GM21737 (cell line): ENCODE measurements at regions not wholly inside any gene's neighbourhood (a gene's known extent, or its start where the extent isn't known, plus 50 kb on each side); places are given as distances from the start of the nearest gene placed in this dataset.

Experiments
- ATAC-seq: cut with Tn5 transposase; IDR thresholded peaks from one replicate; pipeline ENCODE4 v1.9.1; 2021; ENCODE audit warnings: mild to moderate bottlenecking, moderate library complexity; ENCODE audit not compliant: unreplicated experiment

DNA sequence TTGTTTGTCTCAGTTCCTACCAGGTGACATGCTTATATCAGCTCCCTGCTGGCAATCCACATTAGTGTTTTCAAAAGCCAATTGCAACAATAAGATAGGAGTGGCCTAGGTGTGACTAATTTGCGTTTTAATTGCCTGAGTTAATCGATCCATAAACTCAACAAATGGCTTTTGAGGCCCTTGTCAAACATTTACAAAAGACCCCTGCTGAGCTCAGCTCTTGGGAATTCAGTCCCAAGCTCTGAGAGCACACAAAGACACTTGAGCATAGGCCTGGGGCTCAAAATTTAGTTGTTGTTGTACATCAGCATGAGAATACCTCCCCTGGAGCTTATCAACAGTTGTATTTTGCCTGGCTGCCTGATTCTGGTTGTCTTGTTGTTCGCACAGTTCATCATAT lies 1134.4 kb upstream of the TSPY4 start:
- no peak for ATAC-seq

DNA sequence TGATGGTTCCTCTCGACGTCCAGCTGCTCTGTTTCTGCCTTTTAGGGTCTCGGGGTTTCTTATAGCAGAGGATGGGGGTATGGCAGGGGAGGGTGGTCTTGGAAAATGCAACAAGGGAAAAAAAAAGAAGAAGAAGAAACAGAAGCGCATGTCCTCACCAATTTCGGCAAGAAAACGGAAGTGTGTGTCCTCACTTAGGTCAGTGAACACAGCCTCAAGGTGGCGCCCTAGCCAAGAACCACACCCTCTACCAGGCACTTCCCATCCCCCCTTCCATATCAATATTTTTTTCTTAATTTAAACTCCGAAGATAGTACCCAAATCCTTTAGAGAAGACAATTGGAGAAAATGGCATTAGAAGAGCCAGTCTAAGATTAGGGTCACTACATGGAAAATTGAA lies 1096.1 kb upstream of the TSPY4 start:
- no peak for ATAC-seq

DNA sequence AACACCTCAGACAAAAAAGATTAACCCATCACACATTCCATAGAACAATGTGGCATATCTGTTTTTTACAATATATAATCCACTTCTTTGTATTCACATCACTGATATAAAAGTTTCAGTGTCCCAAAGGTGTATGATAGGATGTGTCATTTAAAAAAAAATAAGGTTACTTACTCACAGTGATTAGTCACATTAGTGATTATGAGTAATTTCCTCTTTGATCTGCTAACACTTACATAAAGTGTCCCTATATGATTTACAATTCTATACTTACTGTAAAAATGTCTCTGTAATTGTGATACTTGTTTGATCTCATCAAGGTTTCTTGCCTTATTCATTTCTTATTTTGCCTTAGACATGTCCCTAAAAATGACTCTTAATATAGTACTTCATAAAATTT lies 1063.5 kb upstream of the TSPY4 start:
- ATAC-seq: no peak

DNA sequence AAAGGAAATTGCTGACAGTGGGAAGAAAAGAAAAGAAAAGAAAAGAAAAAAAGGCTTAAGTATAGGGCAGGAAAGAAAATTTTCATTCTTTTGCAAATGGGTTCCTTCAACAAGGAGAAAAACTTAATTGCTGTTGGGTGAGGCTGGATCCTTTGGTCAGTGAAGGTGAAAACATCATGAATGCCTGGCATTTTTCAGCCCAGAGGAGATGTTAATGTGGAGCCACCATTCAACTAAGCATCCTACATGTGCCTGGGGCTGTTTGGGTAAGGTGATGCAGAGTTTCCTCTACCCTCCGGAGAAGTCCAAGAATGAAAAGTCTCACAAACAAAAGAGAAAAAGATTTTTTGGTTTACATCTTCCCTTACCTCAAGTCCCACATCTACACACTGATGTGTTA lies 1032.2 kb upstream of the TSPY4 start:
- no peak for ATAC-seq

DNA sequence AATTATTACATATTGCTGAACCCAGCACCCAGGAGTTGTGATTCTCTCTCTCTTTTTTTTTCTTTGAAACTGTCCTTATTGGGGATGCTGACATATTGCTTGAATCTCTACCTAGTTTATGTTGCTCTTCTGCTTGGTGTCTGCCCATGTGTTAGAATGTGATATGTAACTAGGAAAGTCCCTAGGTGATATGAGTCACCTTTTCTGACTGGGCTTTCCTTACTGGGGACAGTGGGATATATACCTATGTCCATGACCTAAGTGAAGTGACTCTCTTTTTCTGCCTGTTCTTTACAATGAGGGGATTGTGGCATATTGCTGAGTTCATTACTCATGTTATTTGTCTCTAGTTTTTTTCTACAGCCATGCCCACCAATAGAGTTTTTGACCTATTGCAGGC lies 1013.2 kb upstream of the TSPY4 start:
- ATAC-seq: no peak

DNA sequence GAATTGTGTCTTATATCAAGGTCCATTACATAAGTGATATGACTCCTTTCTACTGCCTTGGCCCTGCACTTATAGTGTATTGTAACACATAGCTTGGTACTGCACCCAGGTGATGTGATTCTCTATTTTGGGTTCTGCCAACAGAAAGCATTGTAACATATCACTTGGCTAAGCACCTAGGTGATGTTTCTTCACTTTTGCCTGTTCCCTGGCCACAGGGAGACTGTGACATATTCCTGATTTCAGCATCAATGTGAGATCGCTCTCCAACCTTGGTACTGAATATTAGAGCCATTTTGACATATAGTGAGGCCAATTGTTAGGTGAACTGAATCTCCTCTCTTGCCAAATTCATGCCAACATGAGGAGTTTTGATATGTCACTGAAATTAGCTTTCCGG lies 1010.3 kb upstream of the TSPY4 start:
- ATAC-seq: no peak

DNA sequence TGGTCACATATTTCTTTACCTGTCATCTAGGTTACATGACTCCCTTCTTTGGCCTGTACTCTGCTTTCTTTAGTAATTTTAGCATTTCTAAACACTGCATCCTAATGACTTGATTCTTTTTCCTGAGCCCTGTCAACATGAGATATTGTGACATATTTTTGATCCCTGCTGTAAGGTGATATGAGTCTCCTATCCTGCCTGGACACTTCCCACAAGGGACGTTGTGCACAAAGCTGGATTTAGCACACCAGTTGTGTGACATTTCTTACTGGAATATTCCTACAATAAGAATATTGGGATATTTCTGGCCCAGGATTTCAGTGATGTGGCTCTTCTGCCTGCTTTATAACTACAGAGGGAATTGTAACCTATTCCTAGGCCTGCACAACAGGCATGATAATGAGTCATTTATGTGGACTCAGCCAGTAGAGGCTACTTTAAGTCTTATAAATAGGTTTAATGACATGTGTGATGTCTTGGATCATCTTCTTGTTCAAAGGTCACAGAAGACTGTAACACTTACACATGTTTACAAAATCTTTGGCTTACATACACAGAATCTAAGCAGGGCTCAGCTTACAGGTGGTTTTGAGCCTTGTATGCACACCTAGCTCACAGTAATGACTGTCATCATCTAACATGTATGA lies 1009.4 kb upstream of the TSPY4 start:
- no peak for ATAC-seq

DNA sequence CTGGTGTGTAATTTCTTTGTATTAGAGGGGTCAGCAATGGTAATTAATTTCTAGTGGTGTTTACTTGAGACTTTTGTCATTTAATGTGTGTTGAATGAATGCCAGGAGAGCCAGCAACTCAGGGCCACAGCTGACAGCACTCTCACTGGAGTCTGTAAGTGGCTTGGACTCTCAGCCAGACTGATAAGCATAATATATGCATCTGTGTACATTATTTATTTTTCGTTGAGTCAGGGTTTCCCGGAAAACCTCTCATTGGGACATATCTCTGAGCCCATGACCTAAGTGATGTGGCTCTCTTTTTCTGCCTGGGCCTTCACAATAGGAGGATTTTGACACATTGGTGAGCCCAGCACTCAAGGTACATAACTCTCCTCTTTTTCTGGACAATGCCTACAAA lies 1007.8 kb upstream of the TSPY4 start:
- no peak for ATAC-seq

DNA sequence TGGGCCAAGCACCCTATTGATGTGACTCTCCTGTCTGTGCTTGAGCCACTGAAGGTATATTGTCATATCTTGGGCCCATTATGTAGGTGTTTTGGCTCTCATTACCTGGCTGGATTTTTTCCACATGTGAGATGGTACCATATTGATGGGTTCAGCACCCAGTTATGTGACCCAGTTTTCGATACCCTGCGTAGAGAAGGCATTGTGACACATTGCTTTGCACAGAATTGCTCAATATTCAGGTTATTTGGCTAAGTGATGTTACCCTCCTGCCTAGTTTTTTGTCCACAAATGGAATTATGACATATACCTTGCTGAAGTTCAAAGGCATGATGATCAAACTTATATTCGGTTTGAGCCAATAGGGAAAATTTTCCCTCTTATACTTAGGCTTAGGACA lies 1007.3 kb upstream of the TSPY4 start:
- ATAC-seq: no peak

DNA sequence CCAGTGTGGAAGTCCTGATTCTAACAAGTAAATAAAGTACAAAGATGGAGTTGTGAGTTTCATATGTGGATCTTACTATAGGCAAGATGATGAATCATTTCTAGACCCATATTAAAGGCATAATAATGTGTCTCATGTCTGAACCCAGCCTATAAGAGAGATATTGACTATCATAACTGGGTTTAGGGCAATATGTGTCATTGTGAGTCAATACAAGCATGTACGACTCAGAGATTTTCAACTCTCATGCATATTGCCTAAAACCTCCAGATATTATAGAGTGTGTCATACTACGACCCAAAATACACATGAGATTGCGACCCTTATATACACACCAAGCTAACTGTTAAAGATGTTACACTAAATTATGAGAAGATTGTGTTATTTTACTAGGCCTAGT lies 1003.9 kb upstream of the TSPY4 start:
- no peak for ATAC-seq

DNA sequence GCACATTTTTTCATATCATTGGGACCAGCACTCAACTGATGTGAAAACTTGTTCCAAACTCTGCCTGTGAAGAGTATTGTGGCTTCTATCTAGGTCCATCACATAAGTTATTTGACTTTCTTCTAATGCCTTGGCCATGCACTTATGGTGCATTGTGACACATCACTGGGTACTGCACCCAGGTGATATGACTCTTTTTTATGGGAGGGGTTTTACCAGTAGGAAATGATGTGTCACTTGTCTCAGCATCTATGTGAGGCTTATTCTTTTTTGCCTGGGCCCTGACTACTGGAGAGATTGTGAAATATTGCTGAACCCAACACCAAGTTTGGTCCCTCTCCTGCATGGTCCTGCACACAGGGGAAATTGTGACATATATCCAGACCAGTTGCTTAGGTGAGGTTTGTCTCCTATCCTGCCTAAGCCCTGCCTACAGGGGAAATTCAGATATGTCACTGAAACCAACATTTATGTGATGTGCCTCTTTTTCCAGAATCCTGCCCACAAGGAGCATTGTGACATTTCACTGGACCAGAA lies 1001.9 kb upstream of the TSPY4 start:
- ATAC-seq: no peak

DNA sequence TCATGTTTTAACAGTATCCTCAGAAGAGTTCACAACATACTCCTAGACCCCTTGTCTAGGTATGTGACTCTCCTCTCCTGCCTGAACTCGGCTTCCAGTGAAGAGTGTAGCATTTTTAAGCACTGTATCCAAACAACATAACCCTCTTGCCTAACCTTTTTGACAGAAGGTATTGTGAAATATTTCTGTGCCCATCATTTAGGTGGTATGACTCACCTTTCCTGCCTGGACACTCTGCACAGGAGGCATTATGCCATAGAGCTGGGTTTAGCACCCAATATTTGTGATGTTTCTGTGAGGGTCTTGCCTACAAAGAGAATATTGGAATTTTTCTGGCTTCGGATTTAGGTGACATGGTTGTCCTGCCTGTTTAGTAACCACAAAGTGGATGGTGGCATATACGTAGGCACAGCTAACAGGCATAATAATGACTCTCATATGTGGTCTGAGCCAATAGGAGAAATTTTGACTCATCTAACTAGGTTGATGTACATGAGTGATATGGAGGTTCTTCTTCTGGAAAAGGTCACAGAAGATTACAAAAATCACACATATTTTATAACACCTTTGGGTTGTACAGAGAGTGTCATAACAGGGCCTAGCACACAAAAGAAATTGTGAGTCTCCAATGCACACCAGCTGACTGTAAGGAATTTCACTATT lies 1001.0 kb upstream of the TSPY4 start:
- no peak for ATAC-seq

DNA sequence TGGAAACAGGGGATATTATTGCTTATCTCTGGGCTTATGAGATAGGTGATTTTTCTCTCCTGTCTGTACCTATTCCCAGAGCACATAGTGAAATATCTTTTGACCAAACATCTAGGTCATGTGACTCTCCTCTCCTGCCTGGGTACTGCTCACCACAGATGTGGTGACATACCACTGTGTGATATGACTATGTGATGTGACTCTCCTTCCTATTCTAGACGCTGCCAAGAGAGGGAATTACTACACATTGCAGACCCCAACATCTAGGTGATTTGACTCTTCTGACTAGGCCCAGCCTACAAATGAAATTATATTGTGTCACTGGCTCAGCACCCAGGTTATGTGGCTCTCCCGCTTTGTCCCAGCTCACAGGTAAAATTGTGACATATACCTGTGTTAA lies 996.3 kb upstream of the TSPY4 start:
- ATAC-seq: no peak

DNA sequence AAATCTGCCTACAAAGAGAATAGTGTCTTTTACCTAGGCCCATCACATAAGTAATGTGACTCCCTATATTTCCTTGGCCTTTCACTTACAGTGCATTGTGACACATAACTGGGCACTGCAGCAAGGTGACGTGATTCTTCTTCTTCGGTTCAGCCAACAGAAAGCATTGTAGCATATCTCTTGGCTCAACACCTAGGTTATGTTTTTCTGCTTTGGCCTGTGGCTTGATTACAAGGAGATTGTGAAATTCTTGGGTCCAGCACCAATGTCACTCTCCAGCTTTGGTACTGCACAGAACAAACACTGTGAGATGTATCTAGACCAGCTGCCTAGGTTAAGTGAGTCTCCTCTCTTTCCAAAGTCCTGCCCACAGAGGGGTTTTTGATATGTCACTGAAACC lies 995.1 kb upstream of the TSPY4 start:
- no peak for ATAC-seq

DNA sequence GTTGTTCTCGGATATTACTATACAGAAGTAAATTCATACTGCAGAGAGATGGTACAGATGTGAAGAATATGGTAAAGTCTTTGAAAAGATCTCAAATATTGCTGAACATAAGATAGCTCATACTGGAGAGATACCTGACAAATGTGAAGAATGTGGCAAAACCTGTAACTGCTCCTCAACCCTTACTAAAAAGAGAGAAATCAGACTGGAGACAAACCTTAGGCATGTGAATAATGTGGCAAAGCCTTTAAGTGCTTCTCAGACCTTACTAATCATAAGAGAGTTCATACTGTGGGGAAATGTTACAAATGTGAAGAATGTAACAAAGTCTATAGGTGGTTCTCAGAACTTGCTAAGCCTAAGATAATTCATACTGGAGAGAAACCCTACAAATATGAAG lies 986.0 kb upstream of the TSPY4 start:
- ATAC-seq: no peak

DNA sequence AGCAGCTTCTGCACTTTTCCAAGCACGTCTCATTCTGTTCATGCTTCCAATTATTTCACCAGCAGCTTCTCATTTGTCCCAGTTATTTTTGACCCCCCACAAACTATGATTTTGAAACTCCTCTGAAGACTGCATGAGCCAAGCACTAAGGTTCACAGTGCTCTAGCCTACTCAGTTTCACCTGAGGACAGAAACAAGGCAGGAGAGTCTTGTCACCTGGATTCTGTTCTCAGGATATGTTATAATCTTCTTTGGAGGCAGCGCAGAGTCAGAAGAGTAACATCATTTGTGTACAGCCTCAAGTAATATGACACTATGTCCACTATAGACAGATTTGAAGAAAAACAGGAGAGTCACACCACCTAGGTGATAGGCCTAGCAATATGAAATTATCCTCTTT lies 985.1 kb upstream of the TSPY4 start:
- ATAC-seq: no peak

DNA sequence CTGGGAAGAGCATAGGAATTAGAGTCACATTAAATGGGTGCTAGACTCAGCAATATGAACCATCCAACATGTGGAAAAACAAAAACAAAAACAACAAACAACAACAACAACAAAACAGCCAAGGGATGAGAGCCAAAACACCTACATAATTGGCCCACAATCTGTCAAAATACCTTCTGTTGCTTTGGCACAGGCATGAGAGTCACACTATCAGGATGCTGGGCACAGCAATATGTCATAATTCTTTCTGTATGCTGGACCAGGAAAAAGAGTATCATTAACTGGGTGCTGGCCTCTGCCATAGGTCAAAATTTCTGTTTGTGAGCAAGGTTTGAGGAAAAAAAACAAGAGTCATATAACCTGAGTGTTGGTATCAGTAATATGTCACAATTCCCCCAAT lies 979.1 kb upstream of the TSPY4 start:
- ATAC-seq: no peak

DNA sequence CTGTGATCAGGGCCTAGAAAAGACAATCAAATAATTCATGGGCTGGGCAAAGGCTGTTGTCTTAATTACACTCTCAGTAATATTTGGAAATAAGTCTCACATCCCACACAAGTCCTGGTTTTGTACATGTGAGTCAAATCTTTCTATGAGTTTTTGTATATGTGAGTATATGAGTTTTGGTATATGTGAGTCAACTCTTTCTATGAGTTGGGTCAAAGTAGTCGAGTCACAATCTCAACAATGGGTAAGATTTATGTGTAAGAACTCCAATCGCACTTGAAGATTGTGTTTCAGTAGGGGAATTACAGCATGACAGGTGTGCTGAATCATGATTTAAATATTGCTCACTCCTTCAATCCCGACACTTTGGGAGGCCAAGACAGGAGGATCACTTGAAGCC lies 975.5 kb upstream of the TSPY4 start:
- ATAC-seq: no peak

DNA sequence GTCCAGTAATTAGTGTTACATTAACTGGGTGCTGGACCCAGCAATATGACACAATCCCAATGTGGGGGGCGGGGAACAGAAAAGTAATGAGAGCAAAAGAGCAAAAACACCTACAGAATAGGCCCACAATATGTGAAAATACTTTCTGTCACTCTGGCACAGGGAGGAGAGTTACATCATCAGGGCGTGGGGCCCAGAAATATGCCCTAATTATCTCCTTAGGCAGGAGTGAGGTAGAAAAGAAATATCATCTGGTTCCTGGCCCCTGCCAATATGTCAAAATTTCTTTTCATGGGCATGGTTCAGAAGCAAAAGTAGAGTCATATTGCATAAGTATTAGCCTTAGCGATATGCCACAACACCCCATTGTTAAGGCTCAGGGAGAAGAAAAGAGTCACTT lies 959.8 kb upstream of the TSPY4 start:
- no peak for ATAC-seq

DNA sequence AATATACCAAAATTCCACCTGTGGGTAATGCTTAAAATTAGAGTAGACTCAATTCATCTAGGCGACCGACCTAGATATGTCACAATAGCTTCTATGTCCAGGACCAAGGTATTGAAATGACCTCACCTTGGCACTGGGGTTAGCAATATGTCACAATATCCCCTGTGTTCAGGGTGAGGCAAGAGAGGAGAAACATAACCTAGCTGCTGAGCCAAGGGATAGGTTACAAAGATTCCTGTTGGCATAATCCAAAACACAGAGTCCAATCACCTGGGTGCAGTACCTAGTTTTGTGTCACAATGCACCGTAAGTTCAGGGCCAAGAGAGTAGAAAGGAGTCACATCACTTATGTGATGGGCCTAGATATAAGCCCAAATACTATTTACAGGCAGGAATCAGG lies 957.5 kb upstream of the TSPY4 start:
- ATAC-seq: no peak

DNA sequence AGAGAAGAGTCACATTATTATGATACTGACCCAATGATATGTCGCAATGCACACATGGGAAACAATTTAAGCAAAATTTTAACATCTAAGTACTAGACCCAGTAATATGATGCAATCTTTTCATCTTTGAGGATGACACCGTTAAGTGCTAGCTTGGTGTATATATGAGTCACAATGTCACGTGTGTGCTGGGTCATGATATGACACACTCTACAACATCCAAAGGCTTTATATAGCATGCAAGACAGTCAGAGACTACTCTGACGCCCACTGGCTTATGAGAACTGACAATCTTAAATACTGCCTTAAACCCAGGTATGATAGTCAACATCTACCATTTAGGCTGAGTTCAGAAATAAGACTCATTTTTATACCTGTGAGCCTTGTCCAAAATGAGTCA lies 955.8 kb upstream of the TSPY4 start:
- no peak for ATAC-seq

DNA sequence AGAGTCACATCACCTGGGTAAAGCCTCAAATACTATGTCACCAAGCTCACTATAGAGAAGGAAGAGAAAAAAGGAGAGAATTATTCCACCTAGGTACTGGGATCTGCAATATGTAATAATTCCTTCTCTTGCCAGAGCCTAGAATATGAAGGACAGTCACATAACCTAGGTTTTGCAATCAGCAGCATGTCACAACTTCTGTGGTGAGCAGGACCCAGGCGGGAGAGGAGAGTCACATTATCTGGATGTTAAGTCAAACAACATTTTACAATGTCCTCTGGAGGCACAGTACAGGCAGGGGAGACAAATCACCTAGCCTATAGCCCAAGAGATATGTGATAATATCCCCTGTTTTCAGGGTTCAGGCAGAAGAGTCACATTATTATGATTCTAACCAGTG lies 951.2 kb upstream of the TSPY4 start:
- no peak for ATAC-seq

DNA sequence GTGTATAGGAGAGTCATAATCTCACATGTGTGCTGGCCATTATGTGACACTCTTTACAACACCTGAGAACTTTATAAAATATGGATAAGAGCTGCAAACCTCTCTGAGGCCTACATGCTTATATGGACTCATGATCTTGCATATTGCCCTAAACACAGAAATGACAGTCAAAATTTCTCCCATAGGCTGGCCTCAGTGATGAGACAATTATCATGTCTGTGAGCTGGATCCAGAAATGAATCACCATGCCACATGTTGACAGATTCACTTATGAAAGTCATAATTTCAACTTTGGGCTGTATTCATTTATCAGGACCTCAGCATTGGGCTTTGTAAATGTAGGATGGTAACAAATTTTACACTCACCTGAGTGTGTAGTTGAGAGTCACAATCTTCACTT lies 948.8 kb upstream of the TSPY4 start:
- no peak for ATAC-seq
